GM23248 (cell line): ENCODE measurements at regions not wholly inside any gene's neighbourhood (a gene's known extent, or its start where the extent isn't known, plus 50 kb on each side); places are given as distances from the start of the nearest gene placed in this dataset.

Source experiments
- DNase-seq: peaks from one replicate; pipeline ENCODE4 v3.0.0-alpha.2; 2015
- H2AFZ ChIP-seq: fragments of 200-600 bp; sonication (generic); 2 replicates; pipeline ENCODE4 v1.6.1; 2016; ENCODE audit warnings: antibody characterized with exemption
- H3F3A ChIP-seq: fragments of 200-600 bp; sonication (generic); 2 replicates; pipeline ENCODE4 v1.6.1; 2016; ENCODE audit warnings: mild to moderate bottlenecking, antibody characterized with exemption, mixed run types; ENCODE audit not compliant: insufficient read depth
- H3K27ac ChIP-seq: fragments of 200-600 bp; sonication (generic); 2 replicates; pipeline ENCODE4 v1.5.1; 2016; ENCODE audit warnings: mild to moderate bottlenecking
- H3K27me3 ChIP-seq: fragments of 200-600 bp; sonication (generic); replicated peaks from 2 replicates; pipeline ENCODE4 v1.6.1; 2016; ENCODE audit warnings: mild to moderate bottlenecking; ENCODE audit not compliant: insufficient read depth
- H3K36me3 ChIP-seq: fragments of 200-600 bp; sonication (generic); 2 replicates; pipeline ENCODE4 v1.6.1; 2016; ENCODE audit warnings: low read depth, mild to moderate bottlenecking
- H3K4me1 ChIP-seq: fragments of 200-600 bp; sonication (generic); 2 replicates; pipeline ENCODE4 v1.6.1; 2016; ENCODE audit warnings: mild to moderate bottlenecking; ENCODE audit not compliant: insufficient read depth
- H3K4me2 ChIP-seq: fragments of 200-600 bp; sonication (generic); one replicate; pipeline ENCODE4 v1.6.1; 2016; ENCODE audit warnings: mild to moderate bottlenecking; ENCODE audit not compliant: unreplicated experiment
- H3K4me3 ChIP-seq: fragments of 200-600 bp; sonication (generic); 2 replicates; pipeline ENCODE4 v1.5.1; 2016; ENCODE audit warnings: mild to moderate bottlenecking
- H3K79me2 ChIP-seq: fragments of 200-600 bp; sonication (generic); 2 replicates; pipeline ENCODE4 v1.6.1; 2016; ENCODE audit warnings: mild to moderate bottlenecking; ENCODE audit not compliant: insufficient read depth
- H3K9ac ChIP-seq: fragments of 200-600 bp; sonication (generic); 2 replicates; pipeline ENCODE4 v1.6.1; 2016; ENCODE audit warnings: mild to moderate bottlenecking
- H3K9me2 ChIP-seq: fragments of 200-600 bp; sonication (generic); 2 replicates; pipeline ENCODE4 v1.6.1; 2016; ENCODE audit warnings: mixed run types, mild to moderate bottlenecking, moderate library complexity; ENCODE audit not compliant: insufficient read depth
- H3K9me3 ChIP-seq: fragments of 200-600 bp; sonication (generic); one replicate; pipeline ENCODE4 v1.6.1; 2017; ENCODE audit warnings: low read depth
- H4K20me1 ChIP-seq: fragments of 200-600 bp; sonication (generic); 2 replicates; pipeline ENCODE4 v1.6.0; 2016; ENCODE audit not compliant: insufficient read depth
- EZH2 ChIP-seq: fragments of 200-600 bp; sonication (generic); IDR thresholded peaks from 2 replicates; pipeline ENCODE4 v1.6.1; 2018; ENCODE audit warnings: antibody characterized with exemption, mild to moderate bottlenecking; ENCODE audit not compliant: insufficient read depth, poor library complexity, severe bottlenecking
- EZH2phosphoT487 ChIP-seq: fragments of 200-600 bp; sonication (generic); IDR thresholded peaks from 2 replicates; pipeline ENCODE4 v1.6.1; 2018; ENCODE audit warnings: antibody characterized with exemption, moderate library complexity, mild to moderate bottlenecking, low read depth; ENCODE audit not compliant: insufficient read depth
- WGBS, 2 experiments: methylation state at CpG; one replicate each; pipeline ENCODE4 v1.1.6; 2015 to 2017; ENCODE audit warnings: low lambda C conversion rate in 2 of 2, low coverage in 1 of 2; ENCODE audit errors: missing lambda C conversion rate in 2 of 2; 5-methylcytosine and 5-hydroxymethylcytosine counted together
- in situ Hi-C: fragments of 300-500 bp; cut with MboI; formaldehyde crosslinking; loops from 2 replicates; pipeline ENCODE4 v1.15.0; 2020

DNA sequence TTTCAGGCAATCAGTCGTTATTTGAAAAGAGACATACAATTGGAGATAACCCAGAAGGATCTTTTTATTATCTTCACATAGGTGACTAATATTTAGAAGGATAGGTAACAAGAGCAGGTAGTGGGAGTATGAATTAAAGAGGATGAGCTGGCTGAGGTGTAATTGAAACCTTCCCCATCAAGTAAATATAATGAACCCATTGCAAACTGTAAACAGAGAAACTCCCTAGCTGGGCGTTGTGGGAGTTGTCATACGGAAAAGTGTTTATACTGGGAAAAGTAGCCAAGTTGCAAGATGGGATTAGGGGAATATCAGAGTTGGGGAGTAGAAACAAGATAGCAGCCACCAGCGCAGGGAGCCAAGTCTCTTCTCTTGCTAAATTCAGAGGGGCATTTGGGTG, 448.4 kb downstream of the COG6 start:
- 92 to 95% methylated on average over 4 of the region's 4 CpGs for WGBS, 2 experiments
- no peak for DNase-seq
- Histone ChIP-seq H3K4me2 (no peak overlapping the region), H2AFZ (no peak overlapping the region), H3K4me3 (no peak overlapping the region), H3K27me3 (no peaks in the 10 kb centered on the region), H3K27ac (no peak overlapping the region), H3K9ac (no peak overlapping the region), H3K4me1 (peaks cover 14% of the 10 kb centered on the region), H3K36me3 (no peaks in the 10 kb centered on the region), H3K9me3 (no peaks in the 10 kb centered on the region), H3F3A (peaks cover 6% of the 10 kb centered on the region), H4K20me1 (no peaks in the 10 kb centered on the region), H3K79me2 (no peaks in the 10 kb centered on the region), H3K9me2 (no peaks in the 10 kb centered on the region)
- no peak for TF ChIP-seq EZH2phosphoT487
- TF ChIP-seq EZH2 = no peak
- in situ Hi-C loops = no loop called here

GRCh38 chr13:40105231-40105630, 449.8 kb downstream of the COG6 start:
- Histone ChIP-seq H4K20me1 (no peaks in the 10 kb centered on the region), H3K9me3 (no peaks in the 10 kb centered on the region), H3K4me3 (no peak overlapping the region), H3K4me1 (peaks cover 25% of the 10 kb centered on the region), H2AFZ (no peak overlapping the region), H3K4me2 (no peak overlapping the region), H3K9ac (no peak overlapping the region), H3K79me2 (no peaks in the 10 kb centered on the region), H3K9me2 (no peaks in the 10 kb centered on the region), H3F3A (peaks cover 18% of the 10 kb centered on the region), H3K27me3 (no peaks in the 10 kb centered on the region), H3K27ac (no peak overlapping the region), H3K36me3 (no peaks in the 10 kb centered on the region)
- no peak for TF ChIP-seq EZH2phosphoT487
- in situ Hi-C loops = no loop called here
- DNase-seq = no peak
- WGBS, 2 experiments = 83% methylated on average over 5 of the region's 5 CpGs

GRCh38 chr13:40109351-40109844, 453.9 kb downstream of the COG6 start:
- TF ChIP-seq EZH2 = no peak
- no peak for TF ChIP-seq EZH2phosphoT487
- no peaks in the 10 kb centered on the region for H4K20me1 ChIP-seq
- H3K4me2 ChIP-seq = peak overlapping the region; percentile 78
- peak overlapping the region; percentile 84 for H3K27ac ChIP-seq
- H3F3A ChIP-seq = peaks cover 21% of the 10 kb centered on the region
- WGBS, 2 experiments = 2% methylated on average over 4 of the region's 4 CpGs
- H3K4me3 ChIP-seq = peak overlapping the region; percentile 63
- H3K4me1 ChIP-seq = peaks cover 17% of the 10 kb centered on the region
- no peaks in the 10 kb centered on the region for H3K79me2 ChIP-seq
- no peaks in the 10 kb centered on the region for H3K9me2 ChIP-seq
- peak overlapping the region; percentile 50 for H2AFZ ChIP-seq
- in situ Hi-C loops = no loop called here
- peak overlapping the region; percentile 49 for H3K9ac ChIP-seq
- no peaks in the 10 kb centered on the region for H3K36me3 ChIP-seq
- H3K27me3 ChIP-seq = no peaks in the 10 kb centered on the region
- H3K9me3 ChIP-seq = no peaks in the 10 kb centered on the region
- peak; percentile 97 for DNase-seq

- peak; percentile 61 for DNase-seq
- Histone ChIP-seq H2AFZ (no peak overlapping the region), H3K36me3 (no peaks in the 10 kb centered on the region), H3K9me3 (no peaks in the 10 kb centered on the region), H3K27ac (no peak overlapping the region), H3K9ac (no peak overlapping the region), H3K4me1 (peaks cover 33% of the 10 kb centered on the region), H4K20me1 (no peaks in the 10 kb centered on the region), H3K27me3 (no peaks in the 10 kb centered on the region), H3K4me2 (no peak overlapping the region), H3K79me2 (no peaks in the 10 kb centered on the region), H3K4me3 (no peak overlapping the region), H3K9me2 (no peaks in the 10 kb centered on the region), H3F3A (peaks cover 20% of the 10 kb centered on the region)
- WGBS, 2 experiments = 74% methylated on average over 8 of the region's 8 CpGs
- in situ Hi-C loops = no loop called here
- TF ChIP-seq EZH2 (no peak), EZH2phosphoT487 (no peak)
Observed at GRCh38 chr13:40113643-40114304, 458.3 kb downstream of the COG6 start.
